ENCODE measurements at regions not wholly inside any gene's neighbourhood (a gene's known extent, or its start where the extent isn't known, plus 50 kb on each side); places are given as distances from the start of the nearest gene placed in this dataset.

DNA sequence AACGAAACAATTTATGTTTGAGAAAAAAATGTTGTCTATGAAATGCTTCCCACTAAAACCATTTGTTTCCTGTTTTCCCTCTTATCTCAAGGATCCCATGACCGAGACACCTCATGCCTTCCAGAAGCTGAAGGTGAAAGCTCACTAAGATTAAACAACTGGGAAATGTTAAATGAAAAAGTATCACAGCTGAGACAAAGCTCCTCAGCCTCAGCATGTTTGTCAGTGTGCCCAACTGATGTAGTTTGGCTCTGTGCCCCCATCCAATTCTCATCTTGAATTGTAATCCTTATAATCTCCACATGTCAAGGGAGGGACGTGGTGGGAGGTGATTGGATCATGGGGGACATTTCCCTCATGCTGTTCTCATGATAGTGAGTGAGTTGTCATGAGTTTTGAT lies 327.3 kb downstream of the HTR7 start:
- DNase-seq: no peak

DNA sequence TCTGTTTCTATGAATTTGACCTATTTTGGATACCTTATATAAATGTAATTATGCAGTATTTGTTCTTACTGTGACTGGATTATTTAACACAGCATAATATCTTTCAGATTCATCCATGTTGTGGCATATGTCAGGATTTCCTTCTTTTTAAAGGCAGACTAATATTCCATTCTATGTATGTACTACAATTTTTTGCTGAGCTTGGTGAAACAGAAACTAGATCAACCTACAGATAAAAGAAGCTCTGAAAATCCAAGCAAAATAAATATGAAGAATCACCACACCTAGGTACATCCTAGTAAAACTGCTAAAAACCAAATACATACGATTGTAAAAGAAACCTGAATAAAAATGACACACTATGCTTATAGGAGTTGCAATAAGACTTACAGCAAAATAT lies 300.5 kb downstream of the HTR7 start:
- no peak for DNase-seq

DNA sequence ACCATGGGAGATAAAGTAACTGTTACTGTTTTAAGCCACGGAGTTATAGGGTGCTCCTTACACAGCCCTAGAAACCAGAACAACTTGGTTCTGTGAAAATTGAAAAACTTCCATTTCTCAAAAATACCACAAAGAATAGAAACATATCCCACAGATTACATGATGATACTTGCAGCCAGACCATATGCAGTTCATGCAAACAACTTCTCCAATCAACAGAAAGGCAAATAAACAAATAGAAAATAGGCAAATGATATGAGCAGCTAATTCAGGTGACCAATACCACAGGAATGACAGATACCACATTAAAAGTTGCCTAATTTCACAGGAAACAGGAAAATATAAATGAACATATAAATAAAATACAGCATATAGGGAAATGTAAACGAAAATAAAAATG lies 297.5 kb downstream of the HTR7 start:
- no peak for DNase-seq

- no peak for DNase-seq
Measured at GRCh38 chr10:90561666-90562065, 296.2 kb downstream of the HTR7 start.

GRCh38 chr10:90571481-90572258 lies 286.2 kb downstream of the HTR7 start:
- no peak for DNase-seq

DNA sequence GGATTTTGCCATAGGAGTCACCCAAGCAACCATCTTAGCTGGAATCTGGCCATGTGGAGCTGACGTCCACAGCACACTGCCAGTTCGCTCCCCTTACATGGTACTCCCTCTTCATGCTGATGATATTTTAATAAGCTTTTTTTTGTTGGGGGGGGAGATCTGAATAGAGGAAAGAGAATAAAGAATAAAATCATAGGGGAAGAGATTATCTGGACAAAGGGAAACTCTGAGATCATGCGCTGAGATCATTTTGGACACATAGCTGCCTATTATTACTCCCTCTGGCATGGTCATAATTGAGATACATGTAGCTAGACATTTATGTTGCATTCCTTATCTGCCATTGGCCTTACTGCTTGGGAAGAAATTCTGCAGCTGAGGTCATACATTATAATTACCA lies 282.7 kb downstream of the HTR7 start:
- DNase-seq: no peak

DNA sequence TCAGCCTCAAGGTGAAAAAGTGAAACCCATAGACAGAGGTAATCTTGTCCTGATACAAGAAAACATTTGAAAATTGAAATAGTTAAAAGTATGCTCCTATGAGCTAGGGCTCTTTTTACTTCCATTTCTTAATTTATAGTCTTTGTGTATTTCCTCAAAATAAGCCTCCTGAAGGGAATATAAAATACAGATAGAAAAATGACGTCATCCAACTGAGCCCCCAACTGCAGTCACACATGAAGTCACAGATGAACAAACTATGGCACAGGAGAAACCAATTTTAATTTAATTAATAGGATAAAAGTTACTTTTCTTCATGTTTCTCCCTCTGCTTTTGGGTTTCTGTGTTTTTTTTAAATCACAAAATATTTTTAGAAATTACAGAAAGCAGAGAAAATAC lies 280.3 kb downstream of the HTR7 start:
- DNase-seq: no peak

DNA sequence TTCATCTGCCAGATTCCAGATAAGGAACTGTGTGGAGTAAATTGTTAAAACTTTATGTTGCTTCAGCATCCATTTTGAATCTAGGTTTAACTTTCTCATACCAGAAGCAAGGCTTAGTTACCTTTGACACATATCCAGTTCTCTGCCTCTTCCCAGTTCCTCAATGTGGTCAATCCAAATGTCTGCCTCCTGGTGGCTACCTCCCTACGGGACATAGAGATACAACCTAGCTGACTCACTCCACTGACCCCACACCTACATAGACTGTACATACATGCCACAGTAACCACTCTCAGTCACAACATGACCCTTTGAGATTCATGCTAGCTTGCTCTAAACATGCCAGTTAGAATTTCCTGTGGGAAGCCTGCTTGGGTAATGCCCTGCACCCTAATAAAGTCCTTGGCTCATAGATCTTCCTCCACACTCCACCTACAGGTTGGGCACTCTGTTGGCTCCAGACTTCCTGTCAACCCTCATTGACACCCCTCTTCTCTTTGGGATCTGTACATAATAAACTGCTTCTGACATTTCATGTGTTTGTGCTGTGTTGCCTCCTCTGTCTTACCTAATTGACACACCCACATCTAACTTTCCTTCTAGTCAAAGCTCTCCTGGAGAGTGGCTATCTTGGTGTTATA lies 278.1 kb downstream of the HTR7 start:
- DNase-seq: no peak

DNA sequence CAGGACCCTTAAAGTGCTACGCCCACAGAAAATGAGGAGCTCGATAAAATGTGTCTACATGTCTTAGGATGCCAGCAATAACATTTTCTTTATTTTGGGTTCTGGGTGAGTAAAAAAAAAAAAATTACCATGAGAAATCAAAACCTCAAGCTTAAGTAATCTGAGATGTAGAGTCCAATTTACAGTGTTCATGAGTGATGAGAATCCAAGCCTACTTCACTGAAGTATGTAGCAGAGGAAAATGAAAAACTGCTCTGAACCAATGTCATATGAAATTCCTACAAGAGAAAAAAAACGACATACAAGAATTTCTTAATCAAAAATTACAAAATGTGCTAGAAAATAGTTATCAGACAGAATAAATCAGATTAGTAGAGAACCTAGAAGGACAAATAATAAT lies 274.4 kb downstream of the HTR7 start:
- DNase-seq: no peak

- DNase-seq: no peak
Measured at GRCh38 chr10:90587081-90587491, 270.8 kb downstream of the HTR7 start.

DNA sequence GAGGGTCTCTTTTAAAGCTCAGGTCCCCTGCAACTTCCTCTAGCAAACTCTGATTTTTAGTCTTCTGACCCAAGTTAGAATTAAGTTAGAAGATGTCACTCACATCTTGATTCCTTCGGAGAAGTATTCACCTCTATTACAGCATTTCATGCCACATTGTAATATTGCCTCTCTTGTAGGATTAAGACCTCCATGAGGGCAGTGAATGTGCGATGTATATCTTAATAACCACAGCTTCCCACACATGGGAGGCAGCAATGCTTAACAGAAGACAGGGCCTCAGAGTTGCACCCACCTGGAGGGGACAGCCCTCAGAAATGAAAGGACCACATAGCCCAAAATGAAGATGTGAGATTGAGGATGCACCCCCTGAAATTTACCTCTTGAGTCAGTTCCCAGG lies 270.3 kb downstream of the HTR7 start:
- no peak for DNase-seq

DNA sequence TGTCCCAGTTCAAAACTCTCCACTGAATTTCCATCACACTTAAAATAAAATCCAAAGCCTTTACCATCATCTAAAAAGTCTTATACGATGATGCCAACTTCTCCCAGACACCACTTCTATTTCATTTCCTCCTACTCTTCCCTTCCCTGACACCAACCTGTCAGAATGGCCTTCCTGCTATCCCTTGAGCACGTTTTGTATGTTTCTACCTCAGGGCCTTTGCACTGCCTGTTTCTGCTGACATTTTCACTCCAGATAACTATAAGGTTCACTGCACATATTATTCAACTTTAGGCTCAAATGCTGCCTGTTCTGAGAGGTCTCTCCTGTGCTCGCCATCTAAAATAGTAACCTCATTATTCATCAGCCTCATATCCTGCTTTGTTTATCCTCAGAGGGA lies 269.6 kb downstream of the HTR7 start:
- DNase-seq: no peak

DNA sequence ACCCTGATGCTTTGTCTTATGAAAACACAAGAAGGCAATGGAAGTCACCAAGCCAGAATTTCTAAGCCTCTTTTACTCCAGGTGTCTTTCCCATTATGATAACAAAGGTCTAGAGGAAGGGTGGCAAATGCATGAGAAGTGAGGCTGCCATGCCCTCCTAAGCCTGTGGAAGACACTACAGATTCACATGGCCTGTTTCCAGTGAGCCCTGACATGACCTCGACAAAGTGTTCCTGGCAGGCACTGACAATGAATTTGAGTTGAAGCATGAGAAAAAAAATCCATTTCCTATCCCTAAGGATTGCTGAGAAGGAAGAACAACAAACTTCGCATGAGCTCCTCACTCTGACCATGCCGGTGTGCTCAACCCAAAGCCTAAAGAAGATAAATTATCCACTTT lies 268.0 kb downstream of the HTR7 start:
- DNase-seq: no peak

- DNase-seq: no peak
Measured at GRCh38 chr10:90591629-90592028, 266.2 kb downstream of the HTR7 start.

GRCh38 chr10:90592638-90593302 lies 265.1 kb downstream of the HTR7 start:
- no peak for DNase-seq

DNA sequence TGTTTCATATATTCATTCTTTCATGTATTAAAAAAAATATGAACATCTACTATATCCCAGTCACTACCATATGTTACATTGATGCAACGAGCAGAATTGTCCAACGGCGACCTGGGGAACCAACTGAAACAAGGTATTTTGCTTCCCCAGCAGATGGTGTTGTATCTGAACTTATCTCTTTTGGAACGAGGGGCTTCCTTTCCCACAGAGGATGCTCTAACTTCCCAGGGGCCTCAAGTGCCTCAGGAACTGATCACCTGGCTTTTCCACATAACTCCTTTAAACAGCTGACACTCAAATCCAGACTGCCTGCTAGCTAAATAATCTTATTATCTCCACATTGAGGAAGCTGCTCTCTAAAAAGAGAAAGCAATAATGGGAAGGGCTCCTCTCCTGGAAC lies 259.3 kb downstream of the HTR7 start:
- no peak for DNase-seq

GRCh38 chr10:90602862-90603610 lies 254.8 kb downstream of the HTR7 start:
- no peak for DNase-seq

- no peak for DNase-seq
Measured at GRCh38 chr10:90604636-90605035, 253.2 kb downstream of the HTR7 start.

GRCh38 chr10:90605506-90605905 lies 252.3 kb downstream of the HTR7 start:
- no peak for DNase-seq

DNA sequence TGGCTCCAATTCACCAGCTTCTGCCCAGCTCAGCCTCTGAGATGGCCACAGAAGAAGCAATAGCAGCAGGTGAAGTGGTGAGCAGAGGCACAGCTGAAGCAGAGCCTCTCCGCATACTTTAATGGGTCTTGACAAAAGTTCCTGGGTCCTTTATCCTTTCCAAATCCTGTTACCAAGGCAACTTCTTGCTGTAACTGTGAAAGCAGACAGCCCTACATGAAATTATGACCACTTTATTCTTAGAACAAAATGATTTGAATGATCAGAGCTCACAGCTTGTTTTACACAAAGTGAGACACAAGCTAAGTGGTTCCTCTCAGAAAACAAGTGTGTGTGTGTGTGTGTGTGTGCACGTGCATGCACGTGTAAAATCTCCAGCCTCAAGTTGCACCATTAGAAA lies 245.6 kb downstream of the HTR7 start:
- DNase-seq: no peak

DNA sequence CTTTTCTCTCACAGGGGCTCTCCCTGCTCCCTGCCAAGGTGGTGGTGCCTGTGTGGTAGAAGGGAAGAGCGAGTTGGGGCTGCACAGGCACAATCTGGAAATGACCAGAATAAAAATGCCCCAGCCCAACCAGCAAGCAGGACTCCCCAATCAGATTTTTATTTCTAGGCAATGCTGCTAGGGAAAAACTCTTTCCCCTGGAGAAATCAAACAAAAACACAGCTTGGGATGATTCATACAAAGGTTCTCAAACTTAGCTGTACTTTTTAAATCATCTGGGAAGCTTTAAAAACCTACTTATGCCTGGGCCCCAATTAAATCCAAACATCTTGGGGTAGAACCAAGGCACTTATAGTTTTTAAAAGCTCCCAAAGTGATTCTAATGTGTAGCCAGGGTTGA lies 243.2 kb downstream of the HTR7 start:
- no peak for DNase-seq

- DNase-seq: no peak
Measured at GRCh38 chr10:90621577-90621976, 236.3 kb downstream of the HTR7 start.

GRCh38 chr10:90635111-90635765 lies 222.6 kb downstream of the HTR7 start:
- DNase-seq: no peak
